ENCODE measurements at regions not wholly inside any gene's neighbourhood (a gene's known extent, or its start where the extent isn't known, plus 50 kb on each side); places are given as distances from the start of the nearest gene placed in this dataset.

DNA sequence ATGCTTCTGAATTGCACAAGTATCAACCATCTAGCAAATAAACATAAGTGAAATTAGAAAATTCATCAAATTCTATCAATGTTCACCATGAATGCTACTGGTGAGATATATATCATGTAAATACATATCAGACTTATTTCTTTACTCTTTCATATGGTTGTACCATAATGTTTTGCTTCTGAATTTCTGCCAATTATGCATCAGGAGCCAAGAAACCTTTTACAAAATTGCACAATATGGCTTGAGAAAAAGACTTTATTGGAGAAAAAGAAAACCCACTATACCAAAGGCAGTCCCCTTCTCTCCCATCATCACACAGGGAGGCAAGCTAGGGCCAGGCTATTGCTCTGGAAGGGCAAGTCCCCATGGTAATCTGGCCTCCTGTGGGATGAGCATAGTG, 402.6 kb downstream of the C6orf118 start:
- TF ChIP-seq, protein P1, sequence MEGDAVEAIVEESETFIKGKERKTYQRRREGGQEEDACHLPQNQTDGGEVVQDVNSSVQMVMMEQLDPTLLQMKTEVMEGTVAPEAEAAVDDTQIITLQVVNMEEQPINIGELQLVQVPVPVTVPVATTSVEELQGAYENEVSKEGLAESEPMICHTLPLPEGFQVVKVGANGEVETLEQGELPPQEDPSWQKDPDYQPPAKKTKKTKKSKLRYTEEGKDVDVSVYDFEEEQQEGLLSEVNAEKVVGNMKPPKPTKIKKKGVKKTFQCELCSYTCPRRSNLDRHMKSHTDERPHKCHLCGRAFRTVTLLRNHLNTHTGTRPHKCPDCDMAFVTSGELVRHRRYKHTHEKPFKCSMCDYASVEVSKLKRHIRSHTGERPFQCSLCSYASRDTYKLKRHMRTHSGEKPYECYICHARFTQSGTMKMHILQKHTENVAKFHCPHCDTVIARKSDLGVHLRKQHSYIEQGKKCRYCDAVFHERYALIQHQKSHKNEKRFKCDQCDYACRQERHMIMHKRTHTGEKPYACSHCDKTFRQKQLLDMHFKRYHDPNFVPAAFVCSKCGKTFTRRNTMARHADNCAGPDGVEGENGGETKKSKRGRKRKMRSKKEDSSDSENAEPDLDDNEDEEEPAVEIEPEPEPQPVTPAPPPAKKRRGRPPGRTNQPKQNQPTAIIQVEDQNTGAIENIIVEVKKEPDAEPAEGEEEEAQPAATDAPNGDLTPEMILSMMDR (conservative IDR thresholded peaks at IDR 0.05; ENCODE audit: low read length): no peak
- TF ChIP-seq EZH2phosphoT487 (IDR thresholded peaks at IDR 0.05; ENCODE audit: borderline replicate concordance): no peak
